HG03135 (cell line): ENCODE measurements at regions not wholly inside any gene's neighbourhood (a gene's known extent, or its start where the extent isn't known, plus 50 kb on each side); places are given as distances from the start of the nearest gene placed in this dataset.

Source experiments
- ATAC-seq: cut with Tn5 transposase; IDR thresholded peaks from one replicate; pipeline ENCODE4 v1.9.1; 2021; ENCODE audit warnings: mild to moderate bottlenecking, moderate library complexity; ENCODE audit not compliant: unreplicated experiment

DNA sequence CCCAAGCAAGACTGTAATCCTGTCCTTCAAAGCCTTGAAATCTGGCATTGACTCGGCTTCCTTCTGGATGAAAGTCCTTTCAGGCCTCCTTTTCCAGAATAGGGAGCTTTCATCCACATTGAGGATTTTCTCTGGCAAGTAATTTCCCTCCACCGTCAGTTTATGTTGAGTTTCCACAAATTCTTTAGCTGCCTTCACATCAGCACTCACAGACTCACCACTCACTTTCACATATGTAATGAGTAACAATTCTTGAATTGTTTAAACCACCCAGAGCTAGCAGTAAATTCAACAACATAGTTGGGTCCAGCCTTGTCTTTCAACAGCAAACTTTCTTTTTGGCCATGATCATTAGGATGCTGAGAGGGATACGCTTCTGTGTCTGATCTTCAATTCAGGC, 84.3 kb upstream of the PRDM11 start:
- no peak for ATAC-seq

- no peak for ATAC-seq
These were observed 83.3 kb upstream of the PRDM11 start for GRCh38 chr11:45062974-45063635.

- no peak for ATAC-seq
These were observed 82.8 kb upstream of the PRDM11 start for GRCh38 chr11:45063669-45064068.

DNA sequence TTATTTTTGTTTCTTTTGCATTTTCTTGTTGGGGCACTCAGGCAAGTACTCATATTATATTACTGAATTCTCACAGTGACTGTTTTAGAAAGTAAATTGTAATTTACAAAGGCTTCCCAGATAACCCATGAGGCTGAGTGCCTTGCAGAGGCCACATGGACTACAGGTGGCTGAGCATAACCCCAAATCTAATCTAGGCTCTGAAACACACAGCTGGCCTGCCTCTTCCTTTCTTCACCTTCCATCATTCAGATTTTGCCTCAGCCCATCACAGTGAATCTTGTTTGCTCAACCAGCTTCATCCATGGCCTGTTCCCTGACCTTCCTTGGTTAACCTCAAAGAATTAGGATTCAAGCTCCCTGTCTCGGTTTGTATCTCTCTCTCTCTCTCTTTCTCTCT, 78.5 kb upstream of the PRDM11 start:
- ATAC-seq, result no peak

- no peak for ATAC-seq
These were observed 75.2 kb upstream of the PRDM11 start for GRCh38 chr11:45071232-45071631.

GRCh38 chr11:45073685-45074141, 72.7 kb upstream of the PRDM11 start:
- ATAC-seq, result no peak

GRCh38 chr11:45075519-45075918, 70.9 kb upstream of the PRDM11 start:
- ATAC-seq, result no peak

DNA sequence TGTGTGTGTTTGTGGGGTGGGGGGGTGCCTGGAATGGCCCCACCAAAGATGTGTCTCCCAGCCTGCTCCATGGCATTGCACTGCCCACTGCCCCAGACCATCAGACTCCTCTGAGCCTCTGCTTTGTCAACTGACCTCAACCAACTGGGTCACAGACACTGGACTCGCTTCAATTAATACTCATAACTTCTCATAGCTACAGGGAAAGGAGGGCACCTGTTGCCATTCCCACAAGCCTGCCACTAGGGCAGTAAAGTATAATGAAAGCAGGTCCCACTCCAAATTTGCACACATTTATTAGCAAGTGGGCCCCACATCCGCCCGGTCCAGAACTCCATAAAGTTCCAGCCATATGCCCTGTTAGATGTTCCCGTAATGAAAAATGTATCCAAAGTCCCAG, 70.5 kb upstream of the PRDM11 start:
- no peak for ATAC-seq

DNA sequence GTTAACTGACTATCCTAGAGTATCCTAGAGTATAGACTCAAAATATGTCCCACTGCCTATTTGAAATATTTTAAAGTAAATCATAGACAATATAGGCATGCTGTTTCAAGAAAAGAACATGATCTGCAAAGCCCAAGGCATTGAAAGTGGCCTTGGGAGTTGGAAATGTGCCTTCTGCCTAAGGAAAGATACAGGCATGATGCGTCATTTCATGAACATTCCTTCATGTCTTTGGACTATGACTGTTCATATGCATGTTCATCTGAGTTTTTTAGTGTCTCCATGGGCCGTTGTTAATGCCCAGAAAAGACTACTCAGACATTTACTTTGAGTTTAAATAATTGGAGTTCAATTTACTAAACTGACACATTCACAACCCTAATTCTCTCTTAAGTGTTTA, 69.7 kb upstream of the PRDM11 start:
- no peak for ATAC-seq

DNA sequence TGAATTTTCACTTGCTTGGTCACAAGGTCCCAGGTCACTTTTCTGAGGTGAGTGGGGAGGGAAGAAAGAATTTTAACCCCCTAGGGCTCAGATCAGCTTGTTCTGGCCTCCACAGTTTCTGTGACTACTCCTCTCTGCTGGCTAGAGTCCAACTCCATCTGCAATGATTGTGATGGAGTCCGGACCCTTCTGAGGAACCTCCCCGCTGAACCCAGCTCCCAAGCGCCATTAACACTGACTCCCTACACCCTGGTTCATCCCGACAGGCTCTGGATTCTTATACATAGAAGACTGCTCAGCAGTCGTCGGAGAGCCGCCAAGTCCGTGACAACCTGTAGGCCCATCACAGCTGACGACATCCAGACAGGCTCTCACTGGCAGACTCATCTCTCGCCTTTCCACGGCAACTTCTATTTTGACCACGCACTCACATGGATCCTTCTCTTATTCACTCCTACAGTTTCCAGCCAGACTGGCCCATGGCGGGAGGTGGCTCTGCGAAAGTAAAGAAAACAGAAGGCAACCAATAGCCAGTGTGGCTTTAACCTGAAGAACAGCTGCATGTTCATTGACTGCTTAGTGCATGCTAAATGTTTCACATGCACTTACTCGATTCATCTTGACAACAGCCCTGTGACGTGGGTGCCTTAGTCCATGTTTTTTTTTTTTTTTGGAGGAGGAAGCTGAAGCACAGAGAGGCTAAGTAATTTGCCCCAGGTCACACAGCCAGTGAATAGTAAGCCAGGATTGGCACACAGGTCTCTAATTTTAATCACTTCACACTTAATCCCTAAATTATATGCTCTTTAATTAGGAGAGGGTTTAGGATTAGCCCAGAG, 68.0 kb upstream of the PRDM11 start:
- no peak for ATAC-seq

DNA sequence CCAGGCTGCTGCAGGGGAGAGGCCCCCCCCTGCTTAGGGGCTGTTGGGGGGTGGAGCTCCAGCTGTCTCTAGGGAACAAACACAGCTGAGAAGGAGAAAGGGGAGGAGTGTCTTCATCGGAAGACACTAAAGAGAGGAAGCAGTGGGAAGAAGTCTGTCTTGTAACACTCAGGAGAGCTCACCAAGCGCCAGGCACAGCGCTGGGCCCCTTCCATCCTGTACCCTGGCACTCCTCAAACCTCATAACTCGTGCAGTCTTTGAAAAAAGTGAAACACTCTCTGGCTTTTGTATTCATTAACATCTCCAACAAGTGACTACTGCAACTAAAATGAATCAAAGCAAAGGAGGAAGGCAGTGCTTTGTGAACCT, 67.4 kb upstream of the PRDM11 start:
- ATAC-seq, result no peak

DNA sequence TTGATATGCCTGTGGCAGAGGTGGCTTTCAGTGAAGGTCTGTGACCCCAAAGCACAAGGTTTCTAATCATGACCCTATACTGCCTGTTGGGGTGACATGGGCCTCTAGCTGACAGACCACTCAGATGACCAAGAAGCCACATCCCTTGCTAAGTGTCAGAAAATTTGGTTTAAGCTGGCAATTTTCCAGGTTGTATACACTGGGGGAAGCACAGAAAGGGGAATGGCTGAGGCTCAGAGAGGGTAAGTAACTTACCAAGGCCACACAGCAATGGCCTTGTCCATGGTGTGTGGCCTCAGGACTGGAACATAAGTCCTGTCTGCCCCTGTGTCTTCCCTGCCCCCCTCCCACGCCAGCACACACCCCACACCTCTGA, 66.9 kb upstream of the PRDM11 start:
- ATAC-seq, result no peak

DNA sequence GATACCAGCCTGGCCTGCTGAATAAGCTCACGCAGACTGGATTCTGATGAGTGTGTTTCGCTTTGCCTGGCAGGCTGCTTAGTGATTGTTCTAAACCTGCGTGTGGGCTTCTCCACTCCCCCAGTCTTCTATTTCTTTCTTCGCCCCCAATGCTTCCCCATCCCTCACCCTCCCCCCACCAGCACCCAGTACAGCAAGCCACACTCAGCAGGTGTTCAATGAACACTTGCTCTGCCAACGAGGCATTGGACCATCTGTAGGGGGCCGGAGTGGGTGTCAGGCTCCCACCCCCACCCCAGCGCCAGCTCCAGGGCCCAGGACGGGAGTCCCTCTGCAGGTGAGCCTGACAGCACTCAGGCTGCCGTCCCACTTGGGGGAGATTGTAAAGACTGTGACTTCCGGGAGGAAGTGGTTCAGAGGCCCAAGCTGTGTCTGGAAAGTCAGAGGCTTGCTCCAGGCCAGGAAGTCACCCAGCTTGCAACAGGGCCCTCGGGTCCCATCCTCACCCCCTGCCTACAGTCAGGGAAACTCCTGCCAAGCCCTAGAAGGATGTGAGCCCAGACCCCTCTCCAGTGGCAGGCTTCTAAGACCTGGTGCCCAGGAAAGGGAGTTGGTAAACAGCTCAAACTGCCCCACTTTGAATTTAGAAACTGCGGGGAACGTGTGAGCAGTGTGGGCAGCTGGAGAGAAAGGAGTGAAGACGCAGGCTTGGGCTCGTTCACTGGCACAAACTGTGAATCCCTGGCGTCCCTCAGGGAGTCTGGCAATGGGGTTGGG, 66.3 kb upstream of the PRDM11 start:
- ATAC-seq, result peak; percentile 67

DNA sequence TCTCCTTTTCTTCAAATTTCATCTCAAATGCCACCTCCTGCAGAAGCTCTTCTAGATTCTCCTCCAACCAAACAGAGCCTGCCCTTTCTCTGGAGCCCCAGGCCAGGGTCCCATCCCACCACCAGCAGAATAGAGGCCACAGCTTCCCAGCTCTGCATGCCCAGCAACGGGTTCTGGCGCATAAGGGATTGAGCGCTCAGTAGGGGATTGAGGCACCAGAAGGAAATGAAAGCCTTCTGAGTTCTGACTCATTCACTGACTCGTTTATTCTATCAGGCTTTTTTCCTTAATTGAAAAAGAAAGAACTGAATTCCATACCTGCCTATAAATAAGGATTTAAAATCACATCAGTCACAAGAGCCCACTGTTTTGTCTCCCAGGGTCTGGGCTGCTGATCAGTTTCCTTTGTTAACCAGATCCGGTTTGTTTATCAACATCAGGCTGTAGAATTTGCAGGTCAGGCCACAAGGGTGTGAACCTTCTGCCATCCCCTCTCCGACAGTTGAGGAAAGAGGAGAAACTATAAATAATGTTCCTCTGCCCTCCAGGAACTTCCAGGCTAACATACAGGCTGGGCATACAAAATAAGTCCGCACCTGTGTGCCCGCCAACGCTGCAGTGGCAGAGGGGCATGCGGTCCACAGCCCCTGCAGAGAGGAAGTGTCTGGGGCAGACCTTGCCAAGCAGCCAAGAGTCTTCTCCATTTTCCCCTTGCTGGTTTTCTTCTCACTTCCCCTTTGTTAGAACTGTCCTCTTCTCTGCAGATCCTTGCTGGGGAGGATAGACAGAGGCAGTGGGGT, 63.5 kb upstream of the PRDM11 start:
- no peak for ATAC-seq

- no peak for ATAC-seq
These were observed 62.8 kb upstream of the PRDM11 start for GRCh38 chr11:45083544-45084087.

DNA sequence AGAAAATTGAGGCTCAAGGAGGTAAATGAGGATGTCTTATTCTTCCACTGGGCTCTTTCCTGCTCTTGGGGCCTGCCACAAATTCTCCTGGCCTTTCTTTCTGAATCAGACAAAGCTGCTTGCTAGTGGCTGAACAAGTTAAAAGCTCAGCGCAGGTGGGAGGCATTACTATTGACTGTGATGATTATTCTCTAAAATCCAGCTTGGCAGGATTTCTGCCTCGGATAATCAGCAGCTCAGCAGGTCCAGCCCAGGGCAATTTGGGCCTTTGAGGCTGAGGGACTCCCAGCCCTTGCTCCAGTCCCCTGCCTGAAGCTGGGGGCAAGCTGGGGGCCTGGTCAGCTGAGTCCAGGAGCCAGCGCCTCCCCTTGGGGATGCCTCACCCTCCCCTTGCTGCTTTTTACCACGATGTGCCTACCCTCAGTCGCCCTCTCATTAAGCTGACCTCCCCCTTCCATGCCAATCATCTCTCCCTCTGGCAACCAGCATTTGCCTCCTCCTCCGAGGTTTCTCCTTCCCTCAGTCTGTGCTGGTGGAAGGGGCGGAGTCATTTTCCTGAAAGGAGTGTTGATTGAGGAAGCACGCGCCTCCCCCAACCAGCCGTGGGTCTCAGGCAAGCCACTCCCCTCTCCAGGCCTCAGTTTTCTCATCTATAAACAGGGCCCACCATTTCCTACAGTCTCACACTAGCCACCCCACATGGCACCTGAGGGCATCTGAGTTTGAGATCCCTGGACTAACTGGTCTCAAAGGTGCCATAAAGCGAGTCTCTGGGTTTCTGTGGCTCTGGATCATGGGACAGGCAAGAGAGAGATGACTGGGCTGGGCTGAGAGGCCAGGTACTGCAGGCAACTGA, 60.6 kb upstream of the PRDM11 start:
- ATAC-seq, result no peak

DNA sequence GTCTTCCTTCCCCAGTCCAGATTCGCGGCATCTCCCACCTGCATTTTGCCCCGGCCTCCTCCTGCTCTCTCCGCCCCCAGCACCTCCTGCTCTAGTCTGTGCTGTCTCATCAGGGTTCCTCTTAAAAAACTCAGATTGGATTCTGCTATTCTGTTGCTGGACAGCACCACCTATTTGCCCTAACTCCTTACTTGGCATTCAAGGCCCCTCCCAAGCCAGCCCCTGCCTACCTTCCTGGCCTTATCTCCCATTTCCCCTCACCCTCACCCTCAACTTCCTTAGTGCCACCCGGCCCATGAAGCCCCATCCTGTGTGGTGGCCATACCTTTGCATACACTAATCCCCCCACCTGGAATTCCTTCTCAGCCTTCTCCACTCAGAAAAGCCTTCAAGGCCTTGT, 59.9 kb upstream of the PRDM11 start:
- no peak for ATAC-seq

DNA sequence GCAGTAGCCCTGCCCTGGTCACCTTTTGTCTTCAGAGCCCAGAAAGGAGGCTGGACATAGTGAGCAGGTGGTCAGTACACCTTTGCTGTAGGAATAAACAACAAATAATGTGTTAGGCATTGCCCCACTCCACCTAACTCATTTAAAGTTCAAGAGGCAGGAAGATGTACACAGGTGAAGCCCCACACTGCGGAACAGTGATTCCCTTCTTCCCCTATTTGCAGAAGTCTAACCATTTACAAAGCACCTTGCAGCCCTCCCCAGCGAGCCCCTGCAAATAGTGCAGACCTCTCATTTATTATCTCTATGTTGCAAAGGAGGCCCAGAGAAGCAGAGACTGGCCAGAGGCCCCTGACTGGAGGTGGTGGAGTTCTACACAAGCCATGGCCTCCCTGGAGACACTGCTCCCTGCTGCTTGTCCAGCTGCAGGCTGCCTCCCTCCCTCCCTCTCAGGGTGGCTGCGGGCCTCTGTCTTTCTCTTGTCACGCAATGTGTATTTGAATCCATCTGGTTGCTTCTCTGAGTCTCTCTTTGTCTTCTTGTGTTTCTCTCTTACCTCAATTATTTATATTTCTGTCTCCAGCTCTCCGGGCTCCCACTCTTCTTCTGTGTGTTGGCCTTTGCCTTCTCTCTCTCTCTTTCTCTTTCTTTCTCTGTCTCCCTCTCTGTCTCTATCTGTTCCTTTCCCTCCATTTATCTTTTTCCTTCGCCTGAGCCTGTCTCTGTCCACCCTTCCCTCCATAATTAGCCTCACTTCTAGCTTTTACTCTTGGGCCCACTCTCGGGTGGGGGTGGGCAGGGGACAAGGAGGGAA, 59.1 kb upstream of the PRDM11 start:
- no peak for ATAC-seq

GRCh38 chr11:45087900-45088160, 58.6 kb upstream of the PRDM11 start:
- ATAC-seq, result no peak
